ENCODE measurements at regions not wholly inside any gene's neighbourhood (a gene's known extent, or its start where the extent isn't known, plus 50 kb on each side); places are given as distances from the start of the nearest gene placed in this dataset.

- no peaks in the 10 kb centered on the region for H3K36me3 ChIP-seq
- H3K4me3 ChIP-seq = no peak overlapping the region
- intact Hi-C loops (cut with DNase I) = no loop called here
- no peak for DNase-seq
- 84 to 90% methylated on average over 3 of the region's 3 CpGs for WGBS, 2 donors
- no peak for TF ChIP-seq CTCF (IDR thresholded peaks at IDR 0.05)
- H3K9me3 ChIP-seq = peaks cover 0 to 14% (median 0%) of the 10 kb centered on the region in 11 donors
- no peak overlapping the region for H3K27ac ChIP-seq
- H3K4me1 ChIP-seq = no peaks in the 10 kb centered on the region
- ATAC-seq = no peak
- no peaks in the 10 kb centered on the region for H3K27me3 ChIP-seq
These were observed 440.2 kb downstream of the PRR32 start for GRCh38 chrX:127259742-127260141.

GRCh38 chrX:127276326-127276725, 456.8 kb downstream of the PRR32 start:
- 53 to 69% methylated on average over 2 of the region's 2 CpGs for WGBS, 2 donors
- DNase-seq (no peak), ATAC-seq (no peak)
- intact Hi-C loops (cut with DNase I) = no loop called here
- Histone ChIP-seq H3K27ac (no peak overlapping the region), H3K4me3 (no peak overlapping the region), H3K9me3 (no peaks in the 10 kb centered on the region), H3K4me1 (no peaks in the 10 kb centered on the region), H3K27me3 (no peaks in the 10 kb centered on the region), H3K36me3 (no peaks in the 10 kb centered on the region)
- no peak for TF ChIP-seq CTCF (IDR thresholded peaks at IDR 0.05)

- no peak for ATAC-seq
- intact Hi-C loops (cut with DNase I) = no loop called here
- Histone ChIP-seq H3K4me1 (no peaks in the 10 kb centered on the region), H3K9me3 (no peaks in the 10 kb centered on the region), H3K4me3 (no peak overlapping the region), H3K27ac (no peak overlapping the region), H3K27me3 (no peaks in the 10 kb centered on the region), H3K36me3 (no peaks in the 10 kb centered on the region)
- DNase-seq = no peak
- no peak for TF ChIP-seq CTCF (IDR thresholded peaks at IDR 0.05)
These were observed 481.0 kb downstream of the PRR32 start for GRCh38 chrX:127300511-127300910.

- no peak overlapping the region for H3K27ac ChIP-seq
- TF ChIP-seq CTCF (IDR thresholded peaks at IDR 0.05) = no peak
- no peaks in the 10 kb centered on the region for H3K27me3 ChIP-seq
- no peaks in the 10 kb centered on the region for H3K36me3 ChIP-seq
- no peak overlapping the region for H3K4me3 ChIP-seq
- ATAC-seq = no peak
- 84 to 86% methylated on average over 2 of the region's 2 CpGs for WGBS, 2 donors
- intact Hi-C loops (cut with DNase I) = no loop called here
- H3K4me1 ChIP-seq = no peaks in the 10 kb centered on the region
- no peak for DNase-seq
- peaks cover 0 to 7% (median 0%) of the 10 kb centered on the region in 11 donors for H3K9me3 ChIP-seq
These were observed 483.3 kb downstream of the PRR32 start for GRCh38 chrX:127302841-127303240.

GRCh38 chrX:127305013-127305412, 485.5 kb downstream of the PRR32 start:
- no peak for TF ChIP-seq CTCF (IDR thresholded peaks at IDR 0.05)
- no peak overlapping the region for H3K4me3 ChIP-seq
- intact Hi-C loops (cut with DNase I) = no loop called here
- no peaks in the 10 kb centered on the region for H3K36me3 ChIP-seq
- peaks cover 0 to 14% (median 0%) of the 10 kb centered on the region in 11 donors for H3K9me3 ChIP-seq
- WGBS, 2 donors = 72 to 81% methylated on average over 1 of the region's 1 CpG
- no peak overlapping the region for H3K27ac ChIP-seq
- no peaks in the 10 kb centered on the region for H3K27me3 ChIP-seq
- no peak for DNase-seq
- no peak for ATAC-seq
- H3K4me1 ChIP-seq = no peaks in the 10 kb centered on the region
